HT-29 (cell line): ENCODE measurements at regions not wholly inside any gene's neighbourhood (a gene's known extent, or its start where the extent isn't known, plus 50 kb on each side); places are given as distances from the start of the nearest gene placed in this dataset.

Source experiments
- DNase-seq: peaks from one replicate; pipeline ENCODE4 v3.0.0-alpha.2; 2015; ENCODE audit warnings: low spot score

DNA sequence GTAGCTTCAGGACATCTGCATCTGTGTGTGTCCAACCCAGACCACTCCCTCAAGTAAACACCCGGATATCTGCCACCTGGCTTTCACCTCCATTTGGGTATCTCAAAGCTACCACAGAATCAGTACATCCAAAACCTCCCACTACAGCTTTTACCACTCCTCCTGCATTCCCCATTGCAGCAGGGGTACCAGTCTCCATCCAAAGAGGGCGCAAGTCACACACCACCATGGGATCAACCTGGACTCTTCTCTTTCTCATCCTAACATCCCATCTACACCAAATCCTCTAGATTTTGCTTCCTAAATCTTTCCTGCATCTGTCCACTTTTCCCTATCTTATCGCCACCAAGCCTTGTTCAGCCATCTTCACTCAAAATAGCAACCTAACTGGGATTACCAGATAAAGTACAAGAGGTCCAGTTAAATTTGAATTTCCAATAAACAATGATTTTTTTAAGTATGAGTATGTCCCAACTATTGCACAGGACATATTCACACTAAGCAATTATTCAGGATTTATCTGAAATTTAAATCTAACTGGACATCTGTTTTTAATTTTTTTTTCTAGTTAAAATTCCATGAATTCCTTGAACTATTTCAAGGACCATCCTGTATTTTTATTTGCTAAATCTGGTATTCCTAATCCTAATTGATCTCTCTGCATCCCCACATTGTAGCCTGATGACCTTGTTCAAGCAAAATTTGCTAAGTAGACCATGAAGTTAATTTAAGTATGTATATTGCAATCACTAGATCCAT is 164.3 kb upstream of the MLN start:
- DNase-seq, result peak; percentile 38

DNA sequence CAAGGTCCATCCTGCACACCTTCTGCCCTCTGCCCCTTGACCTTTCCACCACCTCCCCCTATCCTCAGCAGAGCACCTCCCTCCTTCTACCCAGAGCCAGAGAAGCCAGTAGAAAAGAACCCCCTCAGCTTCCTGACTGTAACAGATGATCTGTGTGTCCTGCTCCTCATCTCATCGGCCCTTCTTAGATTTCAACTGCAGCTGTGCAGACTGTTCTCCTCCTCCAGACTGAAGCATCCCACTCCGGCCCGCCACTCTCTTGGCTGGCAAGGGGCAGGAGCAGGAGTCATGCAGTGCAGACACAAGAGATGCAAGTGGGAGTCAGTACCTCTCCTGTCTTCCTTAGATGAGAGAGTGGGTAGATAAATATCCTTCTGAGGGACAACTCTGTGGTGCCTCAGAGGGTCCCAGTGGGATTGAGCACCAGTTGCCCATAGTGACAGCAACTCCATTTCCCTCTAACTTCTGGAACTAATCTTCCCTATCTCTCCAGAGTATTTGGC is 163.5 kb upstream of the MLN start:
- no peak for DNase-seq

DNA sequence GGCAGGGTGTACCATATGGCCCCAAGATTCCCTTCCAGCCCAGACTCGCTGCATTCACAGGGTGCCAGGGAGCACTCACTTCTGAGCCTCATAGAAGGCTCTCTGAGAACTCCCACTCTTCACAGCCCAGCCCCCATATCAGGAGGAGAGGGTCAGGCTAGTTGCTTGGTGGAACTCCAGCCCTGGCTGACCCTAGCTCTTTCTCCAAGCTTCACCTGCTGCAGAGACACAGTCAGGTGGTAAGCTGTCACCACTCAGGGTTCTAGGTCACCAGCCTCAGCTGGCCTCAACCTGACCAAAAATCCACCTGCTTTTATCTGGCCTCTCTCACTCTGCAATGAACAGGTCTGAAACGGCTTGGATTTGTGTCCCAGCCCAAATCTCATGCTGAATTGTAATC is 162.7 kb upstream of the MLN start:
- DNase-seq, result no peak

DNA sequence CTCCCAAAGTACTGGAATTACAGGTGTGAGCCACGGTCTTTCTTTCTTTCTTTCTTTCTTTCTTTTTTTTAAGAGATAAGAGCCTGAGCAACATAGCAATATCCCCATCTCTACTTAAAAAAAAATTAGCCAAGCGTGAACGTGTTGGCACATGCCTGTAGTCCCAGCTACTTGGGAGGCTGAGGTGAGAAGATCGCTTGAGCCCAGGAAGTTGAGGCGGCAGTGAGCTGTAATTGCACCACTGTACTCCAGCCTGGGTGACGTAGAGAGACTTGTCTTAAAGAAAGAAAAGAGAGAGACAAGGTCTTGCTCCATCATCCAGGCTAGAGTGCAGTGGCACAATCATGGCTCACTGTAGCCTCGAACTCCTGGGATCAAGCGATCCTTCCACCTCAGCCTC is 162.0 kb upstream of the MLN start:
- no peak for DNase-seq

DNA sequence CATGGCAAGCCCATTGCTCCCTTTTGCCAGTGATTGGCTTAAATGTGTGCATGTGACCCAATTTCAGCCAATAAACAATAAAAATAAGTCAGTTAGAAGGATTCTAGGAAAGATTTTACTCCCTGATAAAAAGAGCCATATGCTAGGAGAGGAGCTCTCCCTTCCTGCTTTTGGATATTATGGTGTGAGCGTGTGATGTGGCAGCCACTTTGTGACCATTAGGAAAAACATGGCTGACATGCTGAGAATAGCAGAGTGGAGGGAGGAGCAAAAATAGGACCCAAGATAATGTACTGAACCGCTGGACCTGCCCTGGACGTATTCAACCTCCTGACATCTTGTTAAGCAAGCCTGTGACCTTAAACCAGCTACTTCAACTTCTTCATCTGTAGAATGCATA is 160.6 kb upstream of the MLN start:
- no peak for DNase-seq

DNA sequence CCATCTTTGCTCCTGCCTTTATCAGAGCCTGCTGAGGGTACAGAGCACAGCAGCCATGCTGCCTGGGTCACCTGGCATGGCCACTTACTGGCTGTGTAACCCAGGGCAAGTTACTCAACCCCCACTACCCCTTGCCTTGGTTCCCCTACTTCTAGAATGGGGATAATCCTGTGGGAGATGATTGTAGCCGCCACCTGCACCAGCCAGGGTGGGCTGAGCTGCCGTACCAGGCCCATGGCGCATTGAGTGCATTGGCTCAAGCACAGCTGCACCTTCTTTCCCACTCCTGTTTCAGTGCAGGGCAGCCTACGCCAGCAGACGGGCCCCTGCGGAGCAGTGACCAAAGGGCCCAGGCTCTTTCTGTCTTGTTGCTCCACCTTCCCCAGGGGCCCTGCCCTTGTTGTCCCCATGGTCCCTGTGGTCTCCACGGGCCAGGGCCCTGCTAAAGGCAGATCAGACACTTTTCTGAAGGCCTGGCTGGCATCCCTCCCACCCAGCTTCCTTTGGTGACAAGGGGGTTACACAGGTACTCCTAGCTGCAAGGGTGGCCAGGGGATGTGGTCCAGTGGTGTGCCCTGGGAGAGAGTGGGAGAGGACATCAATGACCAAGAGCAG is 159.4 kb upstream of the MLN start:
- no peak for DNase-seq

DNA sequence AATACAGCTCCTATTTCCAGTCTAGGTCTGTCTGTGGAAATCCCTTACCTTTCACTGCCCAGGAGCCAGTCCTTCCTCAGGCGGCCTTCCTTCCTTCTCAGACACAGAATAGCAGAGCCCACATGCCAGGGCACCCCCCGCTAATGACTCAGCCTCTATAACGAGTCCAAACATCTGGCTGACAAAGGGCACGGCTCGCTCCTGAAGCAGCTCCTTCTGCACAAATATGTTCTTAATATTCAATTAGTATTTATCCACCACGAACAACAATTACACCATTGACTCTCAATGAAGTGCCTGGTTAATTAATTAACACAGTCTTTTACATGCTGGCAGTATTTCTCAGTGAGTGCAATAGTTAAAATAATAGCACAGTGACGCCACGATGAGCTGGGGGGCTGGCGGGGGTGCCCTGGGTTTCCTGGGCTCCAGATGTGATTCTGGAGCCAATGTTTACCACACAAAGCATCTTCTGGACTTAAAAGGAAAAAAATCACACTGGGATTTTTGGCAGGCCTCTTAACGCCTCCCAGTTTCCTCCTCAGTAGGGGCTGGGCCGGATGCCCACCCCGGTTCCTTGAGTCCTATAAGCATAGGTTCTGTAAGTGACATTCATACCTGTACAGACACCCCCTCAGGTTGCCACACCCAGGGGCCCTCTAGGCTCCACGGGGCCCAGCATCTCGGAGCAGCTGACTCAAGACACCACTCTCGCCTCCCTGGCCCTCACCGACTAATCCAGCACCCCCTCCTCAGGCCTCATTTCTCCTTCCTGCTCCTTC is 158.6 kb upstream of the MLN start:
- DNase-seq, result no peak

DNA sequence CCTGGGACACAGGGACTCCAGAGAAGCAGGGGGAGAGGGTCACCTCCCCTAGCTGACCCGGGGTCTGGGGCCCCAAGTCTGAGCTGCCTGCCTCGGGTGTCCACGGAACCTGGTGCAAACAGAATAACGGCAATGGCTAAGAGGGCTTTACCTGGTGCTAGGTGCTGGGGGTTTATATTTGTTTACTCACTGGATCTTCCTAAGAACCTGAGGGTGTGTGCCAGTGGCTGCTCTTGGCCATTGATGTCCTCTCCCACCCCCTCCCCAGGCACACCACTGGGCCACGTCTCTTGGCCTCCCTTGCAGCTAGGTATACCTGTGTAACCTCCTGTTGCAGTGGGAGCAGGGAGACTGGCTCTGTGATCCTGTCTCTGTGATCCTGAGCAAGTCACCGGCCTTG is 157.9 kb upstream of the MLN start:
- no peak for DNase-seq

DNA sequence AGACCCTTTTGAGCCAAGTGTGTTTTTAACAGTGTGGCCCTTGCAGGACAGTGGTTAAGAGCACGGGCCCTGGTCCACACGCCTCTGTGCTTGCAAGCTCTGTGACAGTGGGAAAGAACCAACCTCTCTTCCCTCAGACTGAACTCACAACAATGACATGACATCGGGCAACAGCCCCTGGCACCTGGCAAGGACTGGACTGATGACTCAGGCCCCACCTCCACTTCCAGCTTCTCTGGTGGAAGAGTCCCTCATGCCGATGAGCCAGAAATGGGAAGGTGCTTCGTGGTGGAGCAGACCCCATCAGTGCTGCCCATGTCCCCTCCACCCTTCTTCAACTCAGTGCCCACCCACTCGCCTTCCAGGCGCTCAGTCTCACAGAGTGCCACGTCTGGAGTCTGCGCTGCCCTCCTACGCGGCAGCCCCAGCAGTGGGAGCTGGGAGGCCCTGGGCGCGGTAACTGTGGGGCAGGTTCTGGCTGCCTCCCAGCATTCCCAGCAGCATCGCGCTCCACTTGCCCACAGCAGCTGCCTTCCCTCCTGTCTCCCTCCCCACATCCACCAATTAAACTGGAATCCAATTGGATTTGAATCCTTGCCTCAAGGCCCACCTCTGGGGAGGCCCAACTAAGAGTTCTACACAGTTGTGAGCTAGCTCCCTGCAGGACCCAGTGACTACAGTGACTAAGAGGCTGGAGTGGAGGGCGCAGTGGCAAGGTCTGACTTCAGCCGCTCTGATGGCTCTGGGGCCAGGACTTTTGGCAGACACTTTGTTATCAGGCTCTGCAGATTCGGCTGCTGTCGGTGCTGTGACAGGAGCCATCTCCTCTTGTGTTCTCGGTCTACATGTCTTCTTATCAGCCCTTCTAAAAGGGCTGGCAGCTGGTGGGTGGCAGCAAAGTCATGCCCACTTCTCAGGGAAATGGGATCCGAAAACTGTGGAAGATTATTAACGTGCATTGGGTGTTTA is 156.8 kb upstream of the MLN start:
- DNase-seq, result no peak

DNA sequence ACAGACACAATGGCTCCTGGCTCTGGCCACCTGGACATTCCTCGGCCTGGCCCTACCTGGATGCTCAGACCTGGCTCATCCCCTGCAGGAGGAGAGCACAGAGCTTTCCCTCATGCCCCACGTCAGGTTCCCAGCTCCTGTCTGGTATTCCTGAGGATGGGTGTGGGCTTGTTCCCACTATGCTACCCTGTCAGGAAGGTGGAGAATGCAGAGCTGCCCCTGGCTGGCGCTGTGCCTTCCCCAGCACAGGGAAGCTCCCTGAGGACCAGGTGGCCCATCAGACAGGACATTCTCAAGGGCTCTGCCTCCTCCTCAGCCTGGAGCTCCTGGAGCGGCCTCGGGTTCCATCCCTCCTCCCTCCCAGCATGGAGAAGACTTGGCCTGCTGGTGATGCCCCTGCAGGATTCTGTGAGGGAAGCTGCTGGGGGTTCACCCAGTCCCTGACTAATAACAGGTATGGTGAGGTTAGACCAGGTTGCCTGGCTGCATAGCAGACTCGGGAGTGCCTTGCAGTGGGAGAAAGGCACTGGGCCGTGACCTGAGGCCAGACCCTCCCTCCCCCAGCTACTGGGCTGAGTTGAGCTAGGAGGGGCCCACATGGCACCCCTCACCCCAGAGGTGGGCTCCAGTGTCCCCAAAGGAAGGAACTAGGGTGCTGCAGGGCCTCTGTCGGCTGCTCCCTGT is 156.0 kb upstream of the MLN start:
- no peak for DNase-seq

DNA sequence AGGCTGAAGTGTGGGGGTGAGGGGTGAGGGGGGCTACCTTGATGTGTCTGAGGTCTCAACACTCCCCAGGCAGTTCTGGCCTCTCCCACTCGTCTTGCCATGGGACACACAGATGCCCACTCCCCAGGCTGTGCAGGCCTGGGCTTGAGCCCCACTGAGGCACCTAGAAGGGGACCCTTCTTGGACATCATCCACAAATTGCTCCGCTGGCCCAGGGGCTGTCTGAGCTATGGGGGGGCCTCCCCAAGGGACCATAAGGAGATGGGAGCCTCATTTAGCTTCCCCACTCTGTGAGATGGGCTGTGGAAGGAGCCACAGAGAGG is 155.5 kb upstream of the MLN start:
- no peak for DNase-seq

DNA sequence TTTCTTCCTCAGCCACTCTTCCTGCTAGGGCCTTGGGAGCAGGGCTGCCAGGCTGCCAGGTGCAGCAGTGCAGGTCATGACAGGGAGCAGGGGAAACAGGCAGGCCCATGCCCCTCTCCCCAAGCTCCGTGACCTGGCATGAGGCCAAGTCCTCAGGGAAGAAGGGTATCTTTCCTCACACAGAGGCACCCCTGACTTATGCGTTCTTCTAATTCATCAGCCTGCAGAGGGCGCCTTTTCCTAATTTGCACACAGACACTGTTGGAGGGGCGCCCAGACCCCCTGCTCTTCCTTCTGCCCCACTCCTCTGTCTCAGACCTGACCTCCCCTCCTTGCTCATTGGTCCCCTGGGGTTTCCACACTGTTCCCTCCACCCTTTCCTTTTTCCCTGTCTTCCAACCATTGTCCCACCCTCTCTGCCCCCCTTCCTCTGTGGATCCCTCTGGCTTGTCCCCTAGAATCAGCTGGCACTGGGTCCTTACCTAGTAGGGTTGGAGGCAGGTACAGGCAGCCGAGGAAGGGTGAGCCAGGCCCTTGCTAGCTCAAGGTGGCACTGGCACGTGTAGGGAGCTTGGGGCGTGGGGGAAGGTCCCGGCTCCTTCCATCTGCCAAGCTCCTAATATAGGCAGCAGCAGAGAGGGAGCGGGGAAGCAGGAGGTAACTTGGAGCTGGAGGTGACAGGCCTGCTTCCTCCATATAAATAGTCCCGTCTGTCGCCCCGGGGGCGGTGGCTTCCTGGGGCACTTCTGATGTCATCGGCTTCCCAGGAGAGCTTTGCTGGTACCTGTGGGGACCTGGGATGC is 154.9 kb upstream of the MLN start:
- DNase-seq, result no peak

DNA sequence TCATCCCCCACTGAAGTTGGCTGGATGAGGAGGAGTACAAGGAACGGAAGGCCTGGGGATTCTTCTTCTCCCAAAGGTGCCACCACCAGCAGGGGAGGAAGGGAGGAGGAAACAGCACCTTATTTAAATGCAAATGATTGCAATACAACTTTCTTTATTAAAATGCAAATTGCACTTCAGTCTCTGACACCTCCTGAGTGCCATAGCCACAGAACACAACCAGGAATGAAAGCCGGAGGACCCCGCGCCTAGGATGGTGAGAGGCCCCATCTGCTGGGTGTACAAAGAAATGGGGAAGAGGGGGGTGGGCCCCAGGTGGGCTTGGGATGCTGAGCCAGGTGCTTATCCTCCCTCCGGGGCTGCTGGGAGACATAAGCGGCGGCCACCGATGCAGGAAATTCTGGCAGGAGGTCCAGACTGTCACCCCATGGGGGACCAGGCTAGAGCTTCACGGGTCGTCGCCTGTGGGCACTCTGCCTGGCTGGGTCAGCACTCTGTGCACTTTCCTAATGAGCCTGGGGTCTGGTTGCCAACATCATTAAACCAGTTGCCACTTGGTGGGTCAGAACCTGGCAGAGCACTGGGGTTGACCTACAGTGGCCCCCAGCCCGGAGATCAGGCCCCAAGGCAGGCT is 154.2 kb upstream of the MLN start:
- no peak for DNase-seq

DNA sequence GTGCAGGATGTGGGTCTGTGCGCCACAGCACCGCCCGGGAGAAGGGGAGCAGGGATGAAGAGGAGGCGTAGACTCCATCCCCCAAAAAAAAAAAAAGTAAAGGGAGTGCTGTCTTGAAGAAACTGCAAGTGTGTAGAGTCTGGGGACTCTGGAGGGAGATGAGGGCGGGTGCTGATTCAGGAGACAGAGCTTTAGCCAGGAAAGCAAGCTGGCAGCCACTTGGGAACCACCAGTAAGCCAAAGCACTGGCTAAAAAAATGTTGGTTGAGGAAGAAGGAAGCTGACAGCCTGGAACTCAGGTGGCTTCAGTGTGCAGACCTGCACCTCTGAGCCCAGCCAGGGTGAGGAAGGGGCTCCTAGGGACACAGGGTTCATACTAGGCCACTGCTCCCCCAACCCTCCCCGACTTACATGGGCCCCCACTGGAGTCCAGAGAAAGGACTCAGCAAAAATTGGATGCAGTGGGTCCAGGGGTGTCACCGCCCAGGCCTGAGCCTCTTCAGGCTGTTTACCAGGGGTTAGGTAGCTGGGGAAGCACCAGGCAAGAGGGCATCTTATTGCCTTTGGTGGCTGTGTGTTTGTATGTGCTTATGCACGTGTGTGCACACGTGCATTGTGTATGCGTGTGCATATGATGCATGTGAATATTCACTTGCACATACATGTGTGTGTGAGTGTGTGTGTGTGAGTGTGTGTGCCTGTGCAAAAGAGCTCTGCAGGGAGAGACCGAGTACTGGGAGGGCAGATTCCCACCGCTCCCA is 153.5 kb upstream of the MLN start:
- no peak for DNase-seq

DNA sequence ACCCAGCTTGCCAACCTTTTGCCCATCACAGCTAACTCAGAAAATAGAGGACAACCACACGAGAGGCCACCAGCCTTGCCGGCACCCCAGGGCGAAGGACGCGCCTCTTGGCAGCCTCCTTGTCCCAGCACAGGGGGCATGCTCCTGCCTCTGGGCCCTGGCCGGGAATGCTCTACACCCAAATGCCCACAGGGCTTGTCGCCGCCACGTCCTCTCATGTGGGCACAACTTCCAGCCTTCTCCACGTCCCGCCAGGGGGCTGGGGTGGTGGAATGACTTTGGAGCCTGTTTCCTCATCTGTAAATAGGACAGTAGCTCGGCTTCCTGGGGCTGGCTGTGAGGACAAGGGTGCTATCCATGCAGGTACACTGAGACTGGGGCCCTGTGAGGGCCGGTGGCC is 152.4 kb upstream of the MLN start:
- no peak for DNase-seq

DNA sequence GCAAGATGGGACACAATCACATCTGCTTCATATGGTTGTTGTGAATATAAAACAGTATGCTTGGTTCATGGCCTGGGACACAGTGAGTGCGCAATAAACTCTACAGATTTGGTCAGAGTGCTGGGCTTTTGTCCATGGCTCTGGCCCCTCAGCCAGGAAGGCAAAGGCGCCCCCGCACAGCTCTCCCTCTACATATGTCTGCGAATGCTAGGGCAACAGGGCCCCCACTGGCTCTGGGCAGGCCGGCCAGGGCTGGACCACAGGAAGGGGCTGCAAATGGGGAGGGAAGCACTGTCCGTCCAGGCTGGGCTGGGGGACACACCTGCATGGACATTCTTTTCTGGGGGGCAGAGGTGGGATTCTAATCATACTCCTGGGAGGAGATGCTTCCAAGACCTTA is 151.8 kb upstream of the MLN start:
- no peak for DNase-seq

DNA sequence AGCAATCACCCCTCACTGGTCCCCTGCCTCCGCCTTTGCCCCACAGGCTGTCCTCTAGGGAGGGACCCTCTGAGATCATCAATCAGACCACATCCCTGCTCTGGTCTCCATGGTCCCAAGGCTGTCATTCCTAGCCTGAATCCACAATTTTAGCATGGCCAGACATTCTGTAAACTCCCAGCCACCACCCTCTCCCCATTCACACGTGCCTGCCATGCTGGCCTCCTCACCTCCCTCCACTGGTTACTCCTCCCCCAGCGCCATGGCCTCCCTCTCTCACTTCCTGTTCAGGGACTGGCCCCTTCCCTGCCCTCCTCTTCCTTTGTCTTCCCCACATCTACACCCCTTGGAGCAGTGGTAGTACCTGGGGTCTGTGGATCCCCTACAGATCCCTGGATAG is 150.7 kb upstream of the MLN start:
- DNase-seq, result no peak

DNA sequence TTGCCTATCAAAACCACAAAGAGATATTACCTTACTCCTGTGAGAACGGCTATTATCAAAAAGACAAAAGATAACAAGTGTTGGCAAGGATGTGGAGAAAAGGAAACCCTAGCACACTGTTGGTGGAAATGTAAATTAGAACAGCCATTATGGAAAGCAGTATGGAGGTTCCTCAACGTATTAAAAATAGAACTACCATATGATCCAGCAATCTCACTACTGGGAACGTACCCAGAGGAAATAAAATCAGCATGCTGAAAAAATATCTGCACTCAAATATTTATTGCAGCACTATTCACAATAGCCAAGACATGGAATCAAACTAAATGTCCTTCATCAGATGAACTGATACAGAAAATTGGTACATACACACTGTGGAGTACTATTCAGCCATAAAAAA is 149.4 kb upstream of the MLN start:
- no peak for DNase-seq

DNA sequence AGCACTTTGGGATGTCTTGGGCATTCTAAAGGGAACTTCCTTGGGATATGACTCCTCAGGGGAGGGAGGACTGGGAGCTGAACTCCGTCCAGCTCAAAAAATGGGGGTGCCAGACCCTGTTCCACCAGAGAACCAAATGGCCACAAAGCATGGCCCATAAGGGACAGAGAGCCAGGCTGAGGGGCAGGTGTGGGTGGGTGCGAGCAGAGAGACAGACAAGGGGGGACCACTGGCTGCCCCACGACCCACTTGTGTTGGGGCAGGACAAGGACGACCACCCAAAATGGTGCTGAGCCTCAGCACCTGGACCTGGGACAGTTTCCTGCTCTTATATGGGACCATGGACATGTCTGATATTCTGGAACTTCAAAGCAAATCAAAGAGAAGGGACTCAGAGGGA is 148.2 kb upstream of the MLN start:
- no peak for DNase-seq
